ENCODE measurements at regions not wholly inside any gene's neighbourhood (a gene's known extent, or its start where the extent isn't known, plus 50 kb on each side); places are given as distances from the start of the nearest gene placed in this dataset.

- no peak for TF ChIP-seq POLR2AphosphoS5 (IDR thresholded peaks at IDR 0.05; ENCODE audit: borderline replicate concordance, low read depth, low read length)
- no peak for TF ChIP-seq EZH2 (IDR thresholded peaks at IDR 0.05)
Measured at GRCh38 chr6:85826997-85827396, 184.3 kb upstream of the SYNCRIP start.

Data from SK-N-MC (cell line).